Nephron progenitor cell (in vitro differentiated cells): ENCODE measurements at regions not wholly inside any gene's neighbourhood (a gene's known extent, or its start where the extent isn't known, plus 50 kb on each side); places are given as distances from the start of the nearest gene placed in this dataset.

Source experiments
- DNase-seq: peaks from one replicate; pipeline ENCODE4 v3.0.0; 2021
- H3K27ac Mint-ChIP-seq: 2 replicates; pipeline ENCODE4 v1.8.0; 2021; ENCODE audit warnings: mild to moderate bottlenecking, moderate library complexity, mixed read lengths
- H3K27me3 Mint-ChIP-seq: 2 replicates; pipeline ENCODE4 v1.8.0; 2021; ENCODE audit warnings: mild to moderate bottlenecking, low read depth, mixed read lengths; ENCODE audit not compliant: poor library complexity
- H3K36me3 Mint-ChIP-seq: 2 replicates; pipeline ENCODE4 v1.8.0; 2021; ENCODE audit warnings: low read depth, mixed read lengths
- H3K4me1 Mint-ChIP-seq: 2 replicates; pipeline ENCODE4 v1.8.0; 2021; ENCODE audit warnings: mixed read lengths
- H3K4me3 Mint-ChIP-seq: 2 replicates; pipeline ENCODE4 v1.8.0; 2021; ENCODE audit warnings: mild to moderate bottlenecking, moderate library complexity, mixed read lengths
- H3K9me3 Mint-ChIP-seq: 2 replicates; pipeline ENCODE4 v1.8.0; 2021; ENCODE audit warnings: mild to moderate bottlenecking, moderate library complexity, mixed read lengths
- CTCF ChIP-seq: fragments of 200-600 bp; sonication (generic); IDR thresholded peaks from 2 replicates; pipeline ENCODE4 v1.5.0; 2021; ENCODE audit warnings: antibody characterized with exemption

GRCh38 chr12:88634008-88634407 is 53.7 kb upstream of the KITLG start:
- no peak overlapping the region for H3K4me3 Mint-ChIP-seq
- no peak for TF ChIP-seq CTCF
- H3K36me3 Mint-ChIP-seq = no peaks in the 10 kb centered on the region
- H3K27ac Mint-ChIP-seq = no peak overlapping the region
- H3K27me3 Mint-ChIP-seq = peaks cover 3% of the 10 kb centered on the region
- peaks cover 9% of the 10 kb centered on the region for H3K4me1 Mint-ChIP-seq
- no peaks in the 10 kb centered on the region for H3K9me3 Mint-ChIP-seq
- no peak for DNase-seq

GRCh38 chr12:88633312-88633711 is 53.0 kb upstream of the KITLG start:
- no peak overlapping the region for H3K27ac Mint-ChIP-seq

GRCh38 chr12:88630561-88630960 is 50.3 kb upstream of the KITLG start:
- no peaks in the 10 kb centered on the region for H3K9me3 Mint-ChIP-seq
- H3K4me1 Mint-ChIP-seq = no peaks in the 10 kb centered on the region
- no peak overlapping the region for H3K4me3 Mint-ChIP-seq
- no peaks in the 10 kb centered on the region for H3K36me3 Mint-ChIP-seq
- H3K27ac Mint-ChIP-seq = no peak overlapping the region
- TF ChIP-seq CTCF = no peak
- DNase-seq = no peak
- H3K27me3 Mint-ChIP-seq = peaks cover 3% of the 10 kb centered on the region

More at GRCh38 chr12:88633312-88633711, 53.0 kb upstream of the KITLG start:
- no peaks in the 10 kb centered on the region for H3K36me3 Mint-ChIP-seq
- H3K9me3 Mint-ChIP-seq = no peaks in the 10 kb centered on the region
- peaks cover 3% of the 10 kb centered on the region for H3K27me3 Mint-ChIP-seq
- H3K4me3 Mint-ChIP-seq = no peak overlapping the region
- DNase-seq = no peak
- TF ChIP-seq CTCF = peak; percentile 18
- peaks cover 2% of the 10 kb centered on the region for H3K4me1 Mint-ChIP-seq
